Right lobe of liver (tissue), 6 donors: ENCODE measurements at regions not wholly inside any gene's neighbourhood (a gene's known extent, or its start where the extent isn't known, plus 50 kb on each side); places are given as distances from the start of the nearest gene placed in this dataset.

Experiments used
- ATAC-seq, 4 donors: fragments of 200-7000 bp; cut with Tn5 transposase; one replicate each; pipeline ENCODE4 v1.9.1; 2020; ENCODE audit warnings: mild to moderate bottlenecking in 4 of 4, moderate library complexity in 4 of 4
- DNase-seq, 3 donors: peaks; one replicate each; pipeline ENCODE4 v3.0.0-alpha.2; 2020
- H3K27ac ChIP-seq, 3 donors: fragments of 200-600 bp; one replicate each; pipeline ENCODE4 v1.8.0; 2022
- H3K27me3 ChIP-seq, 2 donors: fragments of 200-600 bp; one replicate each; pipeline ENCODE4 v1.8.0; 2022
- H3K36me3 ChIP-seq, 4 donors: fragments of 200-600 bp; sonication (generic) in 1 of 4; one replicate each; pipeline versions ENCODE4 v1.5.1 to v1.8.0; 2017 to 2022; ENCODE audit warnings: control low read depth in 1 of 4
- H3K4me1 ChIP-seq, 4 donors: fragments of 200-600 bp; sonication (generic) in 1 of 4; one replicate each; pipeline versions ENCODE4 v1.5.1 to v1.8.0; 2017 to 2022; ENCODE audit warnings: control low read depth in 1 of 4
- H3K4me3 ChIP-seq, 3 donors: fragments of 200-600 bp; one replicate each; pipeline ENCODE4 v1.8.0; 2022
- H3K9me3 ChIP-seq, 4 donors: fragments of 200-600 bp; sonication (generic) in 1 of 4; one replicate each; pipeline versions ENCODE4 v1.5.1 to v1.8.0; 2017 to 2022; ENCODE audit warnings: control low read depth in 1 of 4
- POLR2A ChIP-seq: fragments of 450-650 bp; IDR thresholded peaks from one replicate; pipeline ENCODE4 v1.6.1; 2017; ENCODE audit warnings: antibody characterized with exemption, mild to moderate bottlenecking
- WGBS: methylation state at CpG from one replicate; pipeline ENCODE4 v1.1.6; 2018; ENCODE audit warnings: low coverage, low lambda C conversion rate; ENCODE audit not compliant: insufficient coverage; ENCODE audit errors: missing lambda C conversion rate; 5-methylcytosine and 5-hydroxymethylcytosine counted together
- intact Hi-C, 2 donors: fragments of 100-400 bp; cut with DNase I; formaldehyde crosslinking; loops; one replicate each; pipeline versions ENCODE4 v1.11.2 to v1.14.1; 2022
- TF ChIP-seq, protein P1 (sequence below), 4 donors: fragments of 200-600 bp in 3 of 4; fragments of 450-650 bp in 1 of 4; IDR thresholded peaks; one replicate each; pipeline versions ENCODE4 v1.5.1 to v1.8.0; 2016 to 2022; ENCODE audit warnings: antibody characterized with exemption in 4 of 4, mild to moderate bottlenecking in 2 of 4
- donor health status: DM: no; HTN: yes; CAD: no.
- donor health status: DM: no; HTN: no; CAD: no.
- donor health status: DM: no; HTN: no; CAD: no.
- donor health status: DM: no; HTN: yes; CAD: no.
- donor health status: DM: no; HTN: yes; CAD: no.

DNA sequence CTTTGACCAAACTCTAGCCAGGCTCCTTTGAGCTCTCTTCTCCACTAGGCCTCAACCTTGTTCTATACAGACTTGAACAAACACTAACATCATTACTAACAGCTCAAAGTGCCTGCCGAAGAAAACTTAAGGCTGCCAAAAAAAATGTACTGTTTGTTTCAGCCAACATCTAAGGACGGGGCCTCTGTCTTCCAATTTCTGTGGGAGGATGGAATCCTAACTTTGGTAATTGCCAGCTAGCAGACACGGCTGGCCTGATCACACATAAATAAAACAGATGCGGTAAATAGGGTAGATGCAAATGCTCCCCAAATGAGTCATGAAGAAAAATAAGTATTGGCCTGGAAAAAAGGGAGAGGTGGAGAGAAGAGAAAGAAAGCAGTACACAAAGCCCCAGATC, 394.3 kb downstream of the TMEM135 start:
- H3K36me3 ChIP-seq, result no peaks in the 10 kb centered on the region
- no peak for ATAC-seq
- WGBS, result 67% methylated on average over 4 of the region's 4 CpGs

DNA sequence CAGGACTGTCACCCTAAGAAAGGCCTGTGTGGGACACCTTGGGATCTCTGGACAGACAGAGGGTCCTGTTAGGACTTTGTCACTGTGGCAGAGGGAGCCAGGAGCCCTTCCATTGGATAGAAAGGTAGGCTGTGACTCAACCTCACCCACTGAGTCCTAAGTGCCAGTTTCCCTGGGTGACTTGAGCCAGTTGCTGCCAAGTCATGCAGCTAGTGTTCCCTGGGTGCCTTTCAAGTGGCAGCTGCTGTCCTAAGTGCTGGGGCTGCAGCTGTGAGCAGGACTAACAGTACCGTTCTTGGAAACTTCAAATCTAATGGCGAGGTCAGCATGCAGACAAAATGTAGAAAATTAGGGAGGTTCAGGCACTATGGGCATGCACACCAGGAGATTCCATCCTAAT, 393.7 kb downstream of the TMEM135 start:
- no peak for ATAC-seq
- H3K4me3 ChIP-seq, result no peak overlapping the region
- H3K36me3 ChIP-seq, result no peaks in the 10 kb centered on the region
- WGBS, result no CpG with 5 or more reads among the region's 2 CpGs
- no peak overlapping the region for H3K27ac ChIP-seq
- intact Hi-C loops, result no loop called here
- DNase-seq, result no peak
- no peaks in the 10 kb centered on the region for H3K9me3 ChIP-seq
- H3K4me1 ChIP-seq, result no peaks in the 10 kb centered on the region
- H3K27me3 ChIP-seq, result no peaks in the 10 kb centered on the region
- no peak for TF ChIP-seq POLR2A
- TF ChIP-seq, protein P1, sequence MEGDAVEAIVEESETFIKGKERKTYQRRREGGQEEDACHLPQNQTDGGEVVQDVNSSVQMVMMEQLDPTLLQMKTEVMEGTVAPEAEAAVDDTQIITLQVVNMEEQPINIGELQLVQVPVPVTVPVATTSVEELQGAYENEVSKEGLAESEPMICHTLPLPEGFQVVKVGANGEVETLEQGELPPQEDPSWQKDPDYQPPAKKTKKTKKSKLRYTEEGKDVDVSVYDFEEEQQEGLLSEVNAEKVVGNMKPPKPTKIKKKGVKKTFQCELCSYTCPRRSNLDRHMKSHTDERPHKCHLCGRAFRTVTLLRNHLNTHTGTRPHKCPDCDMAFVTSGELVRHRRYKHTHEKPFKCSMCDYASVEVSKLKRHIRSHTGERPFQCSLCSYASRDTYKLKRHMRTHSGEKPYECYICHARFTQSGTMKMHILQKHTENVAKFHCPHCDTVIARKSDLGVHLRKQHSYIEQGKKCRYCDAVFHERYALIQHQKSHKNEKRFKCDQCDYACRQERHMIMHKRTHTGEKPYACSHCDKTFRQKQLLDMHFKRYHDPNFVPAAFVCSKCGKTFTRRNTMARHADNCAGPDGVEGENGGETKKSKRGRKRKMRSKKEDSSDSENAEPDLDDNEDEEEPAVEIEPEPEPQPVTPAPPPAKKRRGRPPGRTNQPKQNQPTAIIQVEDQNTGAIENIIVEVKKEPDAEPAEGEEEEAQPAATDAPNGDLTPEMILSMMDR (IDR thresholded peaks at IDR 0.05), result no peak

More for the DNA sequence above, 394.3 kb downstream of the TMEM135 start:
- intact Hi-C loops, result no loop called here
- DNase-seq, result no peak
- Histone ChIP-seq H3K27me3 (no peaks in the 10 kb centered on the region), H3K4me1 (no peaks in the 10 kb centered on the region), H3K4me3 (no peak overlapping the region), H3K27ac (no peak overlapping the region), H3K9me3 (no peaks in the 10 kb centered on the region)
- TF ChIP-seq, protein P1 (IDR thresholded peaks at IDR 0.05), result no peak
- no peak for TF ChIP-seq POLR2A

DNA sequence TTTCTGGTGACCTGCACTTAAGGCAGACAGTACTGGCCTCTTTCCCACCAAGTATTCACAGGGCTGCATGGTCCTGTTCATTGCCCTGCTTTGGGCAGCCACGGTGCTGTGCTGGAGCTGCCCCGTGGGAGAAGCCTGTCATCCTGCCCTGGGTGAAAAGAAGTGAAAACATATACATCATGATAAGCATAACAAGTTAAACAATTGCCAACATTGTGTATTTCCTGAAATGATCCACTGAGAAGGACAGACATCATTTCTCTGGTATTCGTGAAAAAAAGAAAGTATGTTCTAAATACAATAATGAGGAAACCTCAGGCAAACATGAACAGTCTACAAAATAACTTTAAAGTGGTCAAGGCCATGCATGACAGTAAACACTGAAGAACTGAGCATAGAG, 393.1 kb downstream of the TMEM135 start:
- no peaks in the 10 kb centered on the region for H3K9me3 ChIP-seq
- intact Hi-C loops, result no loop called here
- 52% methylated on average over 3 of the region's 3 CpGs for WGBS
- no peak overlapping the region for H3K27ac ChIP-seq
- DNase-seq (no peak), ATAC-seq (no peak)
- no peak overlapping the region for H3K4me3 ChIP-seq
- no peaks in the 10 kb centered on the region for H3K27me3 ChIP-seq
- no peaks in the 10 kb centered on the region for H3K4me1 ChIP-seq
- H3K36me3 ChIP-seq, result no peaks in the 10 kb centered on the region
- no peak for TF ChIP-seq POLR2A
- TF ChIP-seq, protein P1 (IDR thresholded peaks at IDR 0.05), result no peak

DNA sequence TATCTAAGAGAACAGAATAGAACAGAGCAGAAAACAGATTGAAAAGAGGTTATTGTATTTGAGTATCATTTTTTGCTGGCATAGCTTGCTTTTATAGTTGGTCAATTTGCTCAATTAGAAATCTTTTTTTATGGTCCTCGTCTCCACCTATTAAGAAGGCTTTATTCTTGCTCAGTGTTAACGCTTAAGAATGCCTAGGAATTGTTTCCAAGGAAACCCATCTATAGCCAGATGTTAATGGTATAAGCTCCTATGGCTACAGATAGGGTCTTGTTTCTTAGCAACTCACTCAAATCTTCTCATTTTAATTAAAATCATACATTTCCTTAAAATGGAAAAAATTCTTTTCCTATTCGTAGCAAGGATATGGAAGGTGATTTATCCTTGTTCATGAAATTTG, 392.3 kb downstream of the TMEM135 start:
- DNase-seq (no peak), ATAC-seq (no peak)
- no peaks in the 10 kb centered on the region for H3K36me3 ChIP-seq
- no peaks in the 10 kb centered on the region for H3K4me1 ChIP-seq
- H3K27ac ChIP-seq, result no peak overlapping the region
- H3K9me3 ChIP-seq, result no peaks in the 10 kb centered on the region
- 81% methylated on average over 3 of the region's 3 CpGs for WGBS
- no peaks in the 10 kb centered on the region for H3K27me3 ChIP-seq
- intact Hi-C loops, result loop anchor here in 1 of 2 donors (10.0 kb wide), 1 partner anchor 65 kb away; no protein-coding TSS in a partner anchor
- TF ChIP-seq POLR2A, result no peak
- TF ChIP-seq, protein P1 (IDR thresholded peaks at IDR 0.05), result no peak
- no peak overlapping the region for H3K4me3 ChIP-seq

DNA sequence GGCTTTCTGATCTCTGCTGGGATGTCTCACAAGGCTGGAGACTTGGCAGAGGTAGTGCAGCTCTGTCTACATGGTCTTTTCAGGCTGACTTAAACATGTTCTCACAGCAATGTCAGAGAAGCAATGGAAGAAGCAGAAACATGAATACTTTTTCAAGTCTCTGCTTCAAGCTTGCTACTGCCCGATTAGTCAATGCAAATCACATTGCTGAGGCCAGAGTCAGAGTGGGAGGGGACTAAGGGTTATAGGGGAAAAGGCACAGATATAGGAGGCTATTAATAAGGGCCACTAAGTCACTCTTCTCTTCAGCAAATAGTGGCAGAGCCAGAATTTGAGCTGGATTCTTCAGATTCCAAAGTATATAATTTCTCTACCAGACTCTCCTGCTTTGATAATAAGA, 390.5 kb downstream of the TMEM135 start:
- 43% methylated on average over 1 of the region's 1 CpG for whole genome bisulfite sequencing
- DNase-seq, result no peak
- H3K9me3 ChIP-seq, result no peaks in the 10 kb centered on the region
- no peaks in the 10 kb centered on the region for H3K36me3 ChIP-seq
- no peak overlapping the region for H3K4me3 ChIP-seq
- H3K27ac ChIP-seq, result no peak overlapping the region
- intact Hi-C loops, result loop anchor here in 1 of 2 donors (10.0 kb wide), 1 partner anchor 63 kb away; no protein-coding TSS in a partner anchor
- H3K4me1 ChIP-seq, result no peaks in the 10 kb centered on the region
- H3K27me3 ChIP-seq, result no peaks in the 10 kb centered on the region
- TF ChIP-seq, protein P1 (IDR thresholded peaks at IDR 0.05), result no peak
- no peak for TF ChIP-seq POLR2A
- no peak for ATAC-seq
